GM19043 (cell line): ENCODE measurements at regions not wholly inside any gene's neighbourhood (a gene's known extent, or its start where the extent isn't known, plus 50 kb on each side); places are given as distances from the start of the nearest gene placed in this dataset.
"Not testable (repeated sequence)": the region's sequence is repeated elsewhere in the genome, so short reads cannot be mapped to it uniquely, and the experiment has no call there.

ENCODE experiments used
- ATAC-seq: cut with Tn5 transposase; IDR thresholded peaks from one replicate; pipeline ENCODE4 v1.9.1; 2021; ENCODE audit warnings: low read depth; ENCODE audit not compliant: unreplicated experiment

- ATAC-seq: no peak
Measured at GRCh38 chr12:124654666-124655047, 87.2 kb upstream of the NCOR2 start.

GRCh38 chr12:124653169-124653931 is 85.9 kb upstream of the NCOR2 start:
- no peak for ATAC-seq

- no peak for ATAC-seq
Measured at GRCh38 chr12:124652661-124653060, 85.2 kb upstream of the NCOR2 start.

- ATAC-seq: no peak
Measured at GRCh38 chr12:124651516-124652273, 84.3 kb upstream of the NCOR2 start.

- ATAC-seq: no peak
Measured at GRCh38 chr12:124650912-124651311, 83.5 kb upstream of the NCOR2 start.

GRCh38 chr12:124648710-124649384 is 81.4 kb upstream of the NCOR2 start:
- ATAC-seq: no peak

GRCh38 chr12:124647316-124647715 is 79.9 kb upstream of the NCOR2 start:
- no peak for ATAC-seq

GRCh38 chr12:124646385-124647230 is 79.2 kb upstream of the NCOR2 start:
- ATAC-seq: no peak

- no peak for ATAC-seq
Measured at GRCh38 chr12:124645530-124646244, 78.3 kb upstream of the NCOR2 start.

GRCh38 chr12:124643768-124644167 is 76.4 kb upstream of the NCOR2 start:
- ATAC-seq: not testable (repeated sequence)

- no peak for ATAC-seq
Measured at GRCh38 chr12:124642105-124642504, 74.7 kb upstream of the NCOR2 start.

- ATAC-seq: no peak
Measured at GRCh38 chr12:124641591-124641990, 74.2 kb upstream of the NCOR2 start.

- ATAC-seq: no peak
Measured at GRCh38 chr12:124640056-124640455, 72.6 kb upstream of the NCOR2 start.

GRCh38 chr12:124639122-124639806 is 71.9 kb upstream of the NCOR2 start:
- no peak for ATAC-seq

- no peak for ATAC-seq
Measured at GRCh38 chr12:124637581-124637981, 70.2 kb upstream of the NCOR2 start.

GRCh38 chr12:124637163-124637562 is 69.8 kb upstream of the NCOR2 start:
- no peak for ATAC-seq

GRCh38 chr12:124636138-124636978 is 68.9 kb upstream of the NCOR2 start:
- ATAC-seq: no peak

- ATAC-seq: no peak
Measured at GRCh38 chr12:124635316-124635715, 67.9 kb upstream of the NCOR2 start.
